ENCODE measurements at regions not wholly inside any gene's neighbourhood (a gene's known extent, or its start where the extent isn't known, plus 50 kb on each side); places are given as distances from the start of the nearest gene placed in this dataset.

GRCh38 chr12:127438512-127439244 lies 828.3 kb upstream of the TMEM132C start:
- TF ChIP-seq CTCF (IDR thresholded peaks at IDR 0.05; ENCODE audit: low read depth, low read length) = no peak
- H3K9me3 ChIP-seq (ENCODE audit: severe bottlenecking) = no peaks in the 10 kb centered on the region
- H3K27me3 ChIP-seq (ENCODE audit: insufficient read depth, low read depth, severe bottlenecking) = no peaks in the 10 kb centered on the region
- no peaks in the 10 kb centered on the region for H3K36me3 ChIP-seq
- no peak overlapping the region for H3K27ac ChIP-seq
- DNase-seq = no peak
- H3K4me3 ChIP-seq (ENCODE audit: low read depth, low read length) = no peak overlapping the region

GRCh38 chr12:127445581-127446139 lies 821.3 kb upstream of the TMEM132C start:
- Histone ChIP-seq H3K27me3 (ENCODE audit: insufficient read depth, low read depth, severe bottlenecking) (no peaks in the 10 kb centered on the region), H3K9me3 (ENCODE audit: severe bottlenecking) (no peaks in the 10 kb centered on the region), H3K27ac (no peak overlapping the region), H3K36me3 (no peaks in the 10 kb centered on the region), H3K4me3 (ENCODE audit: low read depth, low read length) (no peak overlapping the region)
- TF ChIP-seq CTCF (IDR thresholded peaks at IDR 0.05; ENCODE audit: low read depth, low read length) = no peak
- no peak for DNase-seq

DNA sequence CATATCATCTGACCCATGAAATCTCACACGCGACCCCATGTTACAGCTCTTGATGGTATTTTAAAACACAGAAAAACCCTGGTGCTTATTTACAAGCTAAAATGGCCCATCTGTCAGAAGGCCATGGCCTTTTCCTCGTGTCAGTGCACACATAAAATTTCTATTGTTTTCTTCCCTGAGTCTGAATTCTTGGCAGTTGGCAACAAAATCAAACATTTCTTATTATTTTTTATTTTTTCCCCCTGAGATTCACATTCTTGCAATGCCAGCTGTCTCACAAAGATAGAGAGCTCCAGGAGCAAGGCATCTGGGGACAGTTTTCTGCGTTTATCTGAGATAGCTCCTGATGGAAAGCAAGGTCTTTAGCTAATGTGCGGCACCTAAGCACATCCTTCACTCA lies 818.1 kb upstream of the TMEM132C start:
- Histone ChIP-seq H3K27me3 (ENCODE audit: insufficient read depth, low read depth, severe bottlenecking) (no peaks in the 10 kb centered on the region), H3K36me3 (no peaks in the 10 kb centered on the region), H3K27ac (no peak overlapping the region), H3K4me3 (ENCODE audit: low read depth, low read length) (no peak overlapping the region), H3K9me3 (ENCODE audit: severe bottlenecking) (no peaks in the 10 kb centered on the region)
- TF ChIP-seq CTCF (IDR thresholded peaks at IDR 0.05; ENCODE audit: low read depth, low read length) = no peak
- no peak for DNase-seq

GRCh38 chr12:127450826-127451225 lies 816.1 kb upstream of the TMEM132C start:
- no peak for TF ChIP-seq CTCF (IDR thresholded peaks at IDR 0.05; ENCODE audit: low read depth, low read length)
- no peak overlapping the region for H3K4me3 ChIP-seq (ENCODE audit: low read depth, low read length)
- no peaks in the 10 kb centered on the region for H3K27me3 ChIP-seq (ENCODE audit: insufficient read depth, low read depth, severe bottlenecking)
- DNase-seq = no peak
- H3K9me3 ChIP-seq (ENCODE audit: severe bottlenecking) = no peaks in the 10 kb centered on the region
- H3K27ac ChIP-seq = no peak overlapping the region
- no peaks in the 10 kb centered on the region for H3K36me3 ChIP-seq

DNA sequence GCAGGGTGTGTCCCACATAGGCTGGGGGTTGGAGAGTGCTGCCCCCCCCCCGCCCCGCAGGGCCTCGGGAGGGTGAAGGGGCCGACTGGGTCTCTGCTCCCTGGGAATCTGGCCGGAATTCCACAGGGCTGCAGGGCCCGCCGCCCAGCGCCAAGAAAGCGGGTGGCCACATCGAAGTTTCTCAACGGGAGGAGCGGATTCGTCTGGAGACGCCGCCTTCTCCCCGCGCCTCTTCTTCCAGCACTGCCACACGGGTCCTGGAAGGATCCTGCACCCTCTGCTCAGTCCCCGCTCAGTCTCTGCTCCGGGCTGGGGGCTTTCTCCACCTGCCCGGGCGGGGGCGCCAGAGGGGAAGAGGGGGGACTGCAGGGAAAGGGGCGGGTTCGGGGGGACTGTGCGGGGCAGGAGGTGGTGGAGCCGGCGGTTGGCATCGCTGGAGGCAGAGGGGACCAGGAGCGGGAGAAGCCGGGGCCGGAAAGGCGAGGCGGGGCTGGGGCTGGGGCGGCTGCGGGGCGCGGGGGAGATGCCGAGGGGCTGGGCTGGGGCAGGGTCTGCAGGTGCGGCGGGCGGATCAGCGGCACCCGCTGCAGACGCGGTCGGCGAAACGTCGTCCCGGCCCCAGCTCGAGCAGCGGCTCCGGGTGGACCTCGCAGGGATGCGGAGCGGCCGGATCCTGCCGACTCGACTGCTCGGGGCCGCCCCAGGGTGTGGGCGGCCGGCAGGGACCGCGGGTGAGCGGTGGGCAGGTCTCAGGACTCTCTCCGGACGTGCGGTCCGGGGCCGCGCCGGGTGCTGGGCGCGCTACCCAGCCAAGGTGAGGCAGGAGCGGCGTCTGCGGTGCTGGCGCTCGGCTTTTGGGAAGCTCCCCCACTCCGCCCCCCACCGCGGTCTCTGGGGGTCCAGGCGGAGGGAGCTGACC lies 811.4 kb upstream of the TMEM132C start:
- no peak for DNase-seq
- no peak for TF ChIP-seq CTCF (IDR thresholded peaks at IDR 0.05; ENCODE audit: low read depth, low read length)
- Histone ChIP-seq H3K4me3 (ENCODE audit: low read depth, low read length) (no peak overlapping the region), H3K36me3 (no peaks in the 10 kb centered on the region), H3K27me3 (ENCODE audit: insufficient read depth, low read depth, severe bottlenecking) (no peaks in the 10 kb centered on the region), H3K9me3 (ENCODE audit: severe bottlenecking) (no peaks in the 10 kb centered on the region), H3K27ac (no peak overlapping the region)
